ENCODE measurements at regions not wholly inside any gene's neighbourhood (a gene's known extent, or its start where the extent isn't known, plus 50 kb on each side); places are given as distances from the start of the nearest gene placed in this dataset.
A peak's percentile ranks its signal among the peaks of the same experiment; 100 is the strongest.

DNA sequence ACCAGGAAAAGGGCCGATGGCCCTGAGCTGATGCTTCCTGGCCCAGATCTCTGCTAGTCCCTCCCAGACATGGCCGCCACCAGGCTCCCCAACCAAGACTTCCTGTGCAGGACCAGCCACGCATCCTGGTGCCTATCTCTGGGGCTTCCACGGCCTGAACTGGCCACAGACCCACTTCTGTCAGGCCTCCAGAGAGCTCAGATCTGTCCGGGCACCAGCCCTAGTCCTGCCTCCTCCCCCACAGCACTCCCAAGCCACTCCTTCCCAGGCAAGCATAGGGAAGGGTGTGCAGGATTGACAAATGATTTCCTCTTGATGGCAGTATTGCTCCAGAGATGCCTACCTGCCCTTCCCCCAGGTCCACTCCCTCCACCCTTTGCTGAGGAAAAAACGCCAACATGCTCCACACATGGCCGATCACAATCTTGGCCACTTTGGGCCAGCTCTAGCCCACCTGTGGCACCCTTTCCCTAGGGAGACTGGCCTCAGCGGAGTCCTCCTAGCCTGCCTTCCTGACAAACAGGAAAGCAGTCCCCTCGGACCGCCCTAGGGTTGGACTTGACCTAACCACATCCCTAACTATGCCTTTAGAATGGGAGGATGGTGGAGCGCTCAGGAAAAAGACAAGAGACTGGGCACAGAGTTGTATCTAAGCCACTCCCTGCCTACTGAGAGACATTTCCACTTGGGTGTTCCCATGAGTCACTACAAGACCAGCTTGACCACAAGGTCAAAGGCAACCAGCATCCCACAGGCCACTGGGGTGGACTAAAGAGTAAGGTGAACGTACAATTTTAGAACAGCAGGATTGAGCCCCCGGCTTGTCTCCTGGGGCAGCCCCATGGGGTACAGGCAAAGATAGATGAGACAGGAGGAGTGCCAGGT, 277.5 kb upstream of the AGTR2 start (continued):
- TF ChIP-seq ZNF609 (CRISPR knock-in tag; IDR thresholded peaks at IDR 0.05; ENCODE audit: borderline replicate concordance) = peak; percentile 38; the same call in 1 of the 2 replicates
- no peak for TF ChIP-seq ZBTB25 (CRISPR knock-in tag; IDR thresholded peaks at IDR 0.05)
- peak; percentile 66; the same call in 1 of the 2 replicates for TF ChIP-seq ZNF747 (CRISPR knock-in tag; IDR thresholded peaks at IDR 0.05; ENCODE audit: borderline replicate concordance)
- TF ChIP-seq ATAD3A (CRISPR knock-in tag; IDR thresholded peaks at IDR 0.05) = no peak
- 0 out of 2 replicates have a peak, but pooled peaks have one; percentile 32 for TF ChIP-seq YEATS4 (CRISPR knock-in tag; IDR thresholded peaks at IDR 0.05; ENCODE audit: borderline replicate concordance)
- peak; percentile 30; the same call in 1 of the 2 replicates for TF ChIP-seq ZBTB4 (CRISPR knock-in tag; IDR thresholded peaks at IDR 0.05; ENCODE audit: borderline replicate concordance)
- no peak for TF ChIP-seq ZNF431 (CRISPR knock-in tag; IDR thresholded peaks at IDR 0.05; ENCODE audit: borderline replicate concordance, low read depth)
- no peak for TF ChIP-seq PHB2 (IDR thresholded peaks at IDR 0.05; ENCODE audit: partially characterized antibody)
- 0 out of 2 replicates have a peak, but pooled peaks have one; percentile 58 for TF ChIP-seq ATF7-NPFF (CRISPR knock-in tag; IDR thresholded peaks at IDR 0.05; ENCODE audit: low read depth)
- TF ChIP-seq ZEB1 (IDR thresholded peaks at IDR 0.05; ENCODE audit: insufficient replicate concordance, low read depth) = no peak
- no peak for TF ChIP-seq TP53 (CRISPR knock-in tag; conservative IDR thresholded peaks at IDR 0.05)
- TF ChIP-seq, protein P1, sequence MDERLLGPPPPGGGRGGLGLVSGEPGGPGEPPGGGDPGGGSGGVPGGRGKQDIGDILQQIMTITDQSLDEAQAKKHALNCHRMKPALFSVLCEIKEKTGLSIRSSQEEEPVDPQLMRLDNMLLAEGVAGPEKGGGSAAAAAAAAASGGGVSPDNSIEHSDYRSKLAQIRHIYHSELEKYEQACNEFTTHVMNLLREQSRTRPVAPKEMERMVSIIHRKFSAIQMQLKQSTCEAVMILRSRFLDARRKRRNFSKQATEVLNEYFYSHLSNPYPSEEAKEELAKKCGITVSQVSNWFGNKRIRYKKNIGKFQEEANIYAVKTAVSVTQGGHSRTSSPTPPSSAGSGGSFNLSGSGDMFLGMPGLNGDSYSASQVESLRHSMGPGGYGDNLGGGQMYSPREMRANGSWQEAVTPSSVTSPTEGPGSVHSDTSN (CRISPR knock-in tag; IDR thresholded peaks at IDR 0.05) = no peak
- TF ChIP-seq CC2D1A (CRISPR knock-in tag; IDR thresholded peaks at IDR 0.05) = no peak
- no peak for TF ChIP-seq ZNF616 (CRISPR knock-in tag; IDR thresholded peaks at IDR 0.05; ENCODE audit: low read depth)
- TF ChIP-seq, protein P2, sequence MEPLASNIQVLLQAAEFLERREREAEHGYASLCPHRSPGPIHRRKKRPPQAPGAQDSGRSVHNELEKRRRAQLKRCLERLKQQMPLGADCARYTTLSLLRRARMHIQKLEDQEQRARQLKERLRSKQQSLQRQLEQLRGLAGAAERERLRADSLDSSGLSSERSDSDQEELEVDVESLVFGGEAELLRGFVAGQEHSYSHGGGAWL (CRISPR knock-in tag; IDR thresholded peaks at IDR 0.05) = no peak
- no peak for TF ChIP-seq ZNF24 (IDR thresholded peaks at IDR 0.05)
- TF ChIP-seq SOX5 (CRISPR knock-in tag; IDR thresholded peaks at IDR 0.05; ENCODE audit: borderline replicate concordance) = no peak; the same call in 1 of the 2 replicates
- peak; percentile 61 for TF ChIP-seq HDAC1 (CRISPR knock-in tag; IDR thresholded peaks at IDR 0.05)
